Type B pancreatic cell (in vitro differentiated cells): ENCODE measurements at regions not wholly inside any gene's neighbourhood (a gene's known extent, or its start where the extent isn't known, plus 50 kb on each side); places are given as distances from the start of the nearest gene placed in this dataset.

Experiments used
- DNase-seq: peaks from one replicate; pipeline ENCODE4 v3.0.0; 2021; ENCODE audit warnings: mixed read lengths; ENCODE audit not compliant: unreplicated experiment; ENCODE audit errors: extremely low spot score
- H3K27ac Mint-ChIP-seq: 2 replicates; pipeline ENCODE4 v1.8.0; 2021; ENCODE audit warnings: mild to moderate bottlenecking, mixed read lengths
- H3K27me3 Mint-ChIP-seq: 2 replicates; pipeline ENCODE4 v1.8.0; 2021; ENCODE audit warnings: mixed read lengths
- H3K36me3 Mint-ChIP-seq: 2 replicates; pipeline ENCODE4 v1.8.0; 2021; ENCODE audit warnings: mixed read lengths
- H3K4me1 Mint-ChIP-seq: one replicate; pipeline ENCODE4 v1.8.0; 2021; ENCODE audit warnings: mixed read lengths; ENCODE audit not compliant: unreplicated experiment
- H3K4me3 Mint-ChIP-seq: 2 replicates; pipeline ENCODE4 v1.8.0; 2021; ENCODE audit warnings: mild to moderate bottlenecking, mixed read lengths
- H3K9me3 Mint-ChIP-seq: 2 replicates; pipeline ENCODE4 v1.8.0; 2021; ENCODE audit warnings: mixed read lengths
- TF ChIP-seq, protein P1 (sequence below): fragments of 200-600 bp; sonication (generic); conservative IDR thresholded peaks from 2 replicates; pipeline ENCODE4 v1.5.0; 2021; ENCODE audit warnings: antibody characterized with exemption, mild to moderate bottlenecking

- Mint-ChIP-seq H3K4me1 (peaks cover 8% of the 10 kb centered on the region), H3K27me3 (peaks cover 2% of the 10 kb centered on the region), H3K36me3 (no peaks in the 10 kb centered on the region), H3K9me3 (peaks cover 5% of the 10 kb centered on the region), H3K27ac (no peak overlapping the region), H3K4me3 (no peak overlapping the region)
- TF ChIP-seq, protein P1, sequence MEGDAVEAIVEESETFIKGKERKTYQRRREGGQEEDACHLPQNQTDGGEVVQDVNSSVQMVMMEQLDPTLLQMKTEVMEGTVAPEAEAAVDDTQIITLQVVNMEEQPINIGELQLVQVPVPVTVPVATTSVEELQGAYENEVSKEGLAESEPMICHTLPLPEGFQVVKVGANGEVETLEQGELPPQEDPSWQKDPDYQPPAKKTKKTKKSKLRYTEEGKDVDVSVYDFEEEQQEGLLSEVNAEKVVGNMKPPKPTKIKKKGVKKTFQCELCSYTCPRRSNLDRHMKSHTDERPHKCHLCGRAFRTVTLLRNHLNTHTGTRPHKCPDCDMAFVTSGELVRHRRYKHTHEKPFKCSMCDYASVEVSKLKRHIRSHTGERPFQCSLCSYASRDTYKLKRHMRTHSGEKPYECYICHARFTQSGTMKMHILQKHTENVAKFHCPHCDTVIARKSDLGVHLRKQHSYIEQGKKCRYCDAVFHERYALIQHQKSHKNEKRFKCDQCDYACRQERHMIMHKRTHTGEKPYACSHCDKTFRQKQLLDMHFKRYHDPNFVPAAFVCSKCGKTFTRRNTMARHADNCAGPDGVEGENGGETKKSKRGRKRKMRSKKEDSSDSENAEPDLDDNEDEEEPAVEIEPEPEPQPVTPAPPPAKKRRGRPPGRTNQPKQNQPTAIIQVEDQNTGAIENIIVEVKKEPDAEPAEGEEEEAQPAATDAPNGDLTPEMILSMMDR = no peak
- no peak for DNase-seq
Measured at GRCh38 chr13:44887515-44887914, 101.8 kb downstream of the NUFIP1 start.

- H3K4me3 Mint-ChIP-seq = no peak overlapping the region
- H3K36me3 Mint-ChIP-seq = no peaks in the 10 kb centered on the region
- peaks cover 5% of the 10 kb centered on the region for H3K9me3 Mint-ChIP-seq
- H3K27me3 Mint-ChIP-seq = peaks cover 7% of the 10 kb centered on the region
- peaks cover 5% of the 10 kb centered on the region for H3K4me1 Mint-ChIP-seq
- no peak for DNase-seq
- TF ChIP-seq, protein P1 = no peak
- no peak overlapping the region for H3K27ac Mint-ChIP-seq
Measured at GRCh38 chr13:44884076-44884729, 105.1 kb downstream of the NUFIP1 start.

GRCh38 chr13:44879452-44880058 lies 109.7 kb downstream of the NUFIP1 start:
- Mint-ChIP-seq H3K4me1 (peaks cover 22% of the 10 kb centered on the region), H3K4me3 (no peak overlapping the region)

GRCh38 chr13:44876782-44877324 lies 112.4 kb downstream of the NUFIP1 start:
- DNase-seq = no peak
- Mint-ChIP-seq H3K4me1 (peaks cover 31% of the 10 kb centered on the region), H3K36me3 (peaks cover 4% of the 10 kb centered on the region), H3K27ac (no peak overlapping the region), H3K27me3 (no peaks in the 10 kb centered on the region), H3K9me3 (peaks cover 7% of the 10 kb centered on the region), H3K4me3 (no peak overlapping the region)
- TF ChIP-seq, protein P1 = peak; percentile 61

More at GRCh38 chr13:44879452-44880058, 109.7 kb downstream of the NUFIP1 start:
- TF ChIP-seq, protein P1 = peak; percentile 48
- peaks cover 4% of the 10 kb centered on the region for H3K36me3 Mint-ChIP-seq
- H3K9me3 Mint-ChIP-seq = peaks cover 11% of the 10 kb centered on the region
- no peak for DNase-seq
- H3K27me3 Mint-ChIP-seq = peaks cover 7% of the 10 kb centered on the region
- H3K27ac Mint-ChIP-seq = no peak overlapping the region

DNA sequence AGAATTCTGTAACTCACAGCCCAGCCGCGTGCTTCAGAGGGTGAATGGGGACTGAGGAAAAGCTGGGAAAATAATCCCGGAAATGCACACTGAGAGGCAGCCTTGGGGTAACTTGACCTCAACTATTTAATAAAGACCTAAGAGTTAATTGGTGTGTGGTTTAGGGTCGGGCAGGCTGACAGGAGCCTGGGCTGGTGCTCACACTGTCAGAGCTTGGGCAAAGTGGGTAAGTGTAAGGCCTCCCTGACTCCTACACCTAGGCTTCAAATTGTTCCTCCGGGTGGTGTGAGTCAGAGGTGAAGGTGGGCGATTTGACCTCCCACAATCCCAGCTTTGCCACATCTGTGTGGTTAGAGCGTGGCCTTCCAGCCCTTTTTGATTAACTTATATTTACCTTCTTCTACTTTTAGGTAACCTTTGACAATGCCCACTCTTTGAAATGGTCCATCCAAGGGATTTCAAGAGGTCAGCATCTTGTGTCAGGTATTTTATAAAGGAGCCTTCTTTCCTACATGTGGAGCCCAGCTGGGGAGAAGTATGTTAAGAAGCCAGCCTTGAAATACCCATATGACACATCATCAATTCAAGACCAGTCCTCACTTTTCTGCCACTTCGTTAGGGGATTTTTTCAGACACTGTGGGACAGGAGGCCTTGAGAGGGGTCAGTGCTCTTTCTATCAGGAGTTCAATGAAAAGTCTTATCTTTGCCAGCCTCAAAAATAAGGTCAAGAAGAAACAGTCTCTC lies 114.2 kb downstream of the NUFIP1 start:
- H3K4me1 Mint-ChIP-seq = peaks cover 31% of the 10 kb centered on the region
- H3K9me3 Mint-ChIP-seq = peaks cover 7% of the 10 kb centered on the region
- no peak overlapping the region for H3K27ac Mint-ChIP-seq
- H3K36me3 Mint-ChIP-seq = peaks cover 4% of the 10 kb centered on the region
- no peaks in the 10 kb centered on the region for H3K27me3 Mint-ChIP-seq
- H3K4me3 Mint-ChIP-seq = no peak overlapping the region
- TF ChIP-seq, protein P1 = no peak
- no peak for DNase-seq
